SHP77 (cell line): ENCODE measurements at regions not wholly inside any gene's neighbourhood (a gene's known extent, or its start where the extent isn't known, plus 50 kb on each side); places are given as distances from the start of the nearest gene placed in this dataset.

Experiments used
- DNase-seq, 2 experiments: peaks; one replicate each; lab custom pipeline; 2025; lab: John Stamatoyannopoulos, UW

DNA sequence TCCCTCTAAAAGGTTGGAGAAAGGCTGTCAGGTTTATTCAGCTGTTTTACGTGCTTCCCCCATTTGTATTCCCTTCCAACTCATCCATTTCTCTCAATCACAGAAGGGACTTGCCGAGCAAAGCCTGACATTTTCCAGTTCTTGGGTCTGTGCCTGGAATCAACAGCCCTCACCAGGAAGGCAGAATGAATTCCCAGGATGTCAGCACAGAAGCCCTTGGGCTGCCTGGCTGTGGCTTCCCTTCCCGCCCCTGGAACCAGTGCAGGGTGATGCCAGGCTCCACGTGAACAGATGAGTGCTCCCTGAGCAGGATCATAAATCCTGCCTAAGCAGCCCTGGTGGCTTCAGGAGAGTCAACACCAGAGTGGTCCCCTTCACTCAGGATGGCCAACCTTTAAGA, 86.1 kb upstream of the CD83 start:
- no peak for DNase-seq

DNA sequence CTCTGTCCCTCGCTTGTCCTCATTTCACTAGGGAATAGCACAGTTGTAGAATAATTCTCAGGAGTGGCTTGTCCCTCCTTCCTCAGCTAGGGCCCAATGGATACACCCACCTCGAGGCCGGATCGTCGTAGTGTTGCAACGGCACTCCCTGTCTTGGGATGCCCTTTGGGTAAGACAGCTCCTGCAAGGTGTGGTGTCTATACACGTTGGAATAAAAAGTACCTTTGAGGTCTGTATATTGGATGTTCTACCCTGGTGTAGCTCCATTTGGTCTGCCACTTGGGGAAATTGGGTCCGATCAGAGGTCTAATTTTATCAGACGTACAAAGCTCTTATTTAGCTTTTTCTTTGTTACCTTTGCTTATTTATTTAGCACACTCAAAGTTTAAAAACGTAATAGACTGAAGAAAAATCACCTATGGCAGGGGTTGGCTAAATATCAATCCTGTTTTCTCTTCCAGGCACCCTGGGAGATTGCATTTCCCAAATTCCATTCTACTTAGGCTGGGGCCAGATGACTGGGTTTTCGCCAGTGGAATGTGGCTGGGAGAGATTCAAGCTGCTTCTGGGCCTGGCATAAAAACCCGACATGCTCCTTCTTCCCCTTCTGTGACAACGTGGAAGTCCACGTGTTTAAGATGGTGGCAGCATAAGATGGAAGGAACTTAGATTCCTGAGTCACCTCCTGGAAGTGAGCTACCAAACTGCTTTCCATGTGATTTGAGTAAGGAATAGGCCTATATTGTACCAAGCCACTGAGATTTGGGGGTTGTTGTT, 82.3 kb upstream of the CD83 start:
- no peak for DNase-seq

DNA sequence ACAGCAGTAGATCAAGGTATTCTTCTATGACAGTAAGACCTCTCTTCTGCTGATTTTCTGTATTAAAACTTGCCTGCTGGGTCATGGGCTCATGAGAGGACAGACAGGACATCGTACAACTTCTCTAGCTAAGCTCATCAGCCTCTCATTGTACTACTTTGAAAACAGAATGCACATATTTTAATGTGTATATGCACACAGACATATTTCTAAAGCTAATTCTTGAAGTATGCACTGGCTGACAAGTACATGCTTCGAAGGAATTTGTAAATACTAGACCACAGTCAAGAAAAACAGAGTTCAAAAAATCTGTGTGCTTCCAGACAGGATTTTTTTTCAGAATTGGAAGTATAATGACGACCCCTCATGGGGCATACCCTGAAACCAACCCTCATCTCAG, 81.7 kb upstream of the CD83 start:
- DNase-seq, result no peak

DNA sequence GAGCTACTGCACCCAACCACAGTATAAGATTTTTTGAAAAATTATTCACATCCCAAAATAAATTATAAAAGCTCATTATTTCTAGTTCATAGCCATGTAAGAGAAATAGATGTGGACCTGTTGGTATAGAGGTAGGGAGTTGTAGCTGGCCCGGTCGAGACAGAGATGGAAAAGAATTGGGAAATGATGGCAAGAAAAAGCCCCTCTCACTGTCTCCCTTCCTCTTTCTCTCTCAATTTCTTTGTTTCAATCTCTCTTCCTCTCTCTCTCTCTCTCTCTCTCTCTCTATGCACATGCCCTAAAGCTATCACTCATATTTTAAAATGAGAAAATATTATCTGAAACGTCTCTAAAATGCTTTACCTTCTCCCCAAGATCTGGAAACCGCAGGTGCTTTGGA, 80.7 kb upstream of the CD83 start:
- DNase-seq, result no peak

DNA sequence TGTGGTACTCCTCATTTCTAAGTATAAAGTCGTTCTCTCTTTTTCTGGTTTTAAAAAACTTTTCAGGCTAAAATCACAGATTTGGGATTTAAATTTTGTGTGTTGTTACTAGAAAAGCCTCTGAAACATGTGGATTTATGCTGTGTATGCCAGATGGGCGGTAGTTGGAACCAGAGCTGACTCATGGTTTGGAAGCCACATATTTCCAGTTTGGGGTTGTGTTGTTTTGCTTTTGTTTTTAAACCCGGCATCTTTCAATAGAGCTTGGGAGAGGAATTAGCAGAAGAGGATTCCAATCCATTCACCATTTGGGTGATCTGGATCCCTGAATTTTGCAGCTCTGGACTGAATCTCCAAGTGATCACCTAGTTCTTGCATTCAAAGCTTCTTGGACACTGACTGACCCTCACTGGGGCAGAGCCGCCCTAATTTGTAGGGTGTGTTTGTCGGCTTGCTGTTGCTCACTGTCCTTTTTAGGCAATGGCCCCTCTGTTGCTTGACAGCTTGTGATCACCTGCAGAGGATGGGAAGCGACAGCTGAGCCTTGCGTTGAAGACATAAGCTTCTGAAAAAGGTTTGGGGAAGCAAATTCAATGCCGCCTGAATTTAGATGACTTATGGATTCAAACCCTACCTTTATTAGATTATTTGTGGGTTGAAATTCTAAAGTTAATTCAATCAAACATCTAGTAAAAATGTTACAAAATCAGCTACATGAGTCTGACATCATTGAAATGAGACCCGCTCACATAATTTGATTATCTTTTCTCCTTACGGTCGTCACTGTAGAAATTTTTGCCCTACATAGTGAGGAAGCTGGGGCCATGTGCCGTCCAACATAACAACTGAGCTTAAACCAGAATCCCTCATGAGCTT, 79.9 kb upstream of the CD83 start:
- no peak for DNase-seq

DNA sequence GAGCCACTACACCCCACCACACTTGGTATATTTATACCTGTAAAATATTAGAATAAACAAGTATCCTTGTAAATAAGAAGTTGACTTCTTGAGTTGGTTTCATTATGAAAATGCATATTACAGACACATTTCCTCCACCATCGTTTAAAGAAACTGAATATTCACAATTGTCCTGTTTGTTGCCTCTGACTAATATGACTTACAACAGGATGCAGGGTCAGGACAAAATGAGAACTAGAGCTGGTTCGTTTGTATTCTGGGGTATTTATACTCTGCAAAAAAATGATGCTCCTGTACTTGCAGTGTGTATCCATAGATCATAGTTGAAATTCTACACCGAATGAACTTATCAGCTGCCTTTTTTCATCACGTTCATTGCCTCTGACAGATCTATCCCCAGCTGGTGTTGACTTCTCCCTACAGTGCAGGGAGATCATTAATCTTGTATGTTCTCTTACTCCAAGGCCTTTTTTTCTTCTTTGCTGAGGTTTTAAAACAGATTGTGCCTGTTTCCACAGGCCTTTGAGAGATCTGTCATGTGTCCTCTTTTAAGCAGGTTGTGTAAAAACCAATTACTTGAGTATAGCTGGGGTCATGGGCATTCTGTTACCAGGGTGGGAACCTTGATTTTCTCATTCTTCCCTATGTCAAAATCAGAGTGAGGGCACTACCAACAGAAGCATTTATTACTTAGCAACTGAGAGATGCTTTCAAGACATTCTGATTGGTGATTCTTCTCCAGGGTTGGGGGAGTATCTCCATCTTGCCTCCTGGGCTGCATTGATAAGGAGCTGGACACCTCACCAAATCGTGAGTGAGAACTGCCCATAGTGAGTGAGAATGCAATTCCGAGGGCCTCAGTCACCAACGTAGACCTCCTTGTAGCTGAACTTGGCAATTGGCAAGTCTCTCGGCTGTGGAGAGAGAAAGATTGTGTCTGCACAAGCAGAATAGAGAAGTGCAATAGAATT, 78.8 kb upstream of the CD83 start:
- no peak for DNase-seq

DNA sequence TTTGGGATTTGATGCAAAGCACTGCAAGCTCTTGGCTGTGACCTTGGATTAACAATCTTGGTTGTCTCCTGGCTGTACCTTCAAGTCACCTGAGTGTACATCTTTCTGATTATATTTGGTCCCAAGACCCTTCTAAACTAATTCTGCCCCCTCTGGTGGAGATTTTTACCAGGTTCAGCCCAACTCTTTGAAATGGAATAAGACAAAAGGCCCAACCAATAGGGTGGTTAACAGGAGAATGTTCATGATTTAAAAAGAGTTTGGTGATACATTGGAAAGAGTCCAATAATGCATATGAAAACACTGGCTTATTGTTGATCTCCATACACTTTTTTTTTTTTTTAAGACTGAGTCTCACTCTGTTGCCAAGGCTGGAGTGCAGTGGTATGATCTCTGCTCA, 77.5 kb upstream of the CD83 start:
- DNase-seq, result no peak

DNA sequence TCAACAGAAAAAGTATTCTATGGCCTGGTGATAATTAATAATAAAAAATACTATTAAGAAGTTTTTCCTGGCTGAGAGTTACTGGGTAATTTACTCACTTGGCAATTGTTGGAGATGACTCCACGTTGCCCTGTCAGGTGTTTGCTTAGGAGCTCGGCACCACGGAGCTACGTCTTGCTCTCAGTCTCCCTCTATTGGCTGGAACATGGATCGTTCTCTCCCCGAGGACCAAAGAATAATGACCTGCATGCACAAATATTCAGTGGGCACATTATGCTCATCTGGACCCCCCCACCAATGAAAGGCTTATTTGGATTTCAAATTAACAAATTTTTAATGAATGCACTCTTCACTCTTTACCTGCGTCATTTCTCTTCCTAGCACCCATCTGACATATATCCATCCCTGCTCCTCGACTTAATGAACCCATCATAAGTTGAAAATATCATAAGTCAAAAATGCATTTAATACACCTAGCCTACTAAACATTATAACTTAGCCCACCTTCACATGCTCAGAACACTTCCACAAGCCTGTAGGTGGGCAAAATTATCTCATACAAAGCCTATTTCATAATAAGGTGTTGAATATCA, 71.0 kb upstream of the CD83 start:
- DNase-seq, result peak; percentile 10 to 31

DNA sequence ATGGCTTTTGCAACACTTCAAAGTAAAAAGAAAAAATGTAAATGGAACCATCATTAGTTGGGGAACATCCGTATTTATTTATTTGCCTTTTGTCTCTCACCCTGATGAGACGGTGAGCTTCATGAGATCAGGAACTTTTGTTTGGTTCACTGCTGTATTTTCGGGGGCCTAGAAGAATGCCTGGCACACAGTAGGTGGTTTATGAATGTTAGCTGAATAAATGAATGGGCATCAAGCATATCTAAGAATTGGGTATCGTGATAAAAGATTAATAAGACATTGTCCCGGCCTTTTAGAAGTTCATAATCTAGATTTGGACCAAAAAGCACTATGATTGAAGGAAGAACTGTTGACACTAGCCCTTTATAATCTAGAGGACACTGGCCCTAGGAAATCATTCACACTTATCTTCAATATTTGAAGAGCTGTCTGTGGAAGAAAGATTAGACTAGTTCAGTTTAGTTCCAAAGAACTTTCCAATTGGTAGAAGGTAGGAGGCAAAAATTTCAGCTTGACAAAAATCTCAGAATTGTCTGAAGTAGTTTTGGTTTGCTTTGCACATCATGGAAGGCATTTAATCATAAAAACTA, 70.3 kb upstream of the CD83 start:
- no peak for DNase-seq

DNA sequence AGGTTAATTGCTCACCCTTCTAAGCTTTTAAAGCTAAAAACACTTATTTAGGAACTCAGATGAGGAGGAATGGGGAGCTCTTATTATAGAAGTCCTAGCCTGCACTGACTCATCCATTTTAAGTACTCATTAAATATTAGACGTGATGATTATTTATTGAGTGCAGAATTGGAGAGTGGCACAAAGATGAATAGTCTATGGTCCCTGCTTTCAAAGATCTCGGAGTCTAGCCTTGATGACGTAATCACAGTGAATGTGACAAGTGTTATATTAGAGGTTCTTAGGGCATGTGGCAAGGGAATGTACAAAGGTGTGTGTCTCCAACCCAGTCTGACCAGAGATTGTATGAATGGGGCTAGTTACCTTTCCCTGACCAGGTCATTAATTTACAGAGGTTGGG, 68.7 kb upstream of the CD83 start:
- DNase-seq, result no peak

DNA sequence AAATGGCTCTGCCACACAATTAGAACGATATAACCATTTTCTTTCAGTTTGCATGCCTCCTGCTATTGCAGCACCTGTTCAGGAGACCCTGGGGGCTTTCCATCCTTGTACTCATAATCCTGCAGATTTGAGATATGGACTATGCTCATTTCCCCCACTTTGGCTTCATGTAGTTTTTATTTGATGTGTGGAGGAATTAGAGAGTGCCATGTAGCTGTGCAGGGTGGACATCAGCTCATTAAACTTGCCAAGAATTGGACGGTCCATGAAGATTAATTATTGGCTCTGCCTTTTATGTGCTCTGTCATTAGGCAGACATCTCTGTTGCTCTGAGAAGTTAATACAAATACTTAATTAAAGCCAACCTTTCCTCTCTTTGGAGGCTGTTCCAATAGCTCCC, 66.2 kb upstream of the CD83 start:
- DNase-seq, result no peak

DNA sequence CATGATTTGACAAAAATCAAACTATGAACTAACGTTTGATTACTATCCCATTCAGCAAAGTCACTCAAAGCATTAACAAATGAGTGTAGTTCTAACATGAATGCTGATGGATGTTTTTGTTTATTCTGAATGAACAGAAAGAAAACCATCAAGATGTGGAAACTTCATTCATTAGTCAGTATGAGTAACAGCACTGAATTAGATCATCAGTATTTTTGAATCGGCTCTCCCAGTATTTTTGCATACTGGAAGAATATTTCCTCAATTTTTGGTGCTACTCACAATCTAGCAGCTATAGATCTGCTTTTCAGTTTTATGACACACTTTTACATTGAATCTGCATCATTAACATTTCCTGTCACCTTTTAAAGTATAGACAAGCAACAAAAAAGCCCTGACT, 63.8 kb upstream of the CD83 start:
- DNase-seq, result no peak

DNA sequence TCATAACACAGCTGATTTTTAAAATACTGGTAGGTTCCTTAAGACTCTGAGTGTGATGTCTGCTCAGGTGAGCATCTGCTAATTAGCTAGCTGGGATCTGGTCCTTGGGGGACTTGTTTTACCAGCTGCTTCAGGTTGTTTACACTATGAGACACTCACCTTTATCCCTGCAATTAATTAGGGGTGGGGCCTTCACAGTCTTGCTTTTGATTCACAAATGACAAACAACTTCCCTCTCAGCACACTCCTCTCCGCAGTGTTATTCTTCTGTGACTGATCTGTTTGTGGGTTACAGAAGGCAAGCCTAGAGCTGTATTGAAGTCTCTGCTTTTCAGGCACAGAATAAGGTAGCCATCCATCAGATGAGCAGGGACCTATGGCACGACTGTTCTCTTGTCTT, 62.0 kb upstream of the CD83 start:
- DNase-seq, result peak; percentile 79 to 80

DNA sequence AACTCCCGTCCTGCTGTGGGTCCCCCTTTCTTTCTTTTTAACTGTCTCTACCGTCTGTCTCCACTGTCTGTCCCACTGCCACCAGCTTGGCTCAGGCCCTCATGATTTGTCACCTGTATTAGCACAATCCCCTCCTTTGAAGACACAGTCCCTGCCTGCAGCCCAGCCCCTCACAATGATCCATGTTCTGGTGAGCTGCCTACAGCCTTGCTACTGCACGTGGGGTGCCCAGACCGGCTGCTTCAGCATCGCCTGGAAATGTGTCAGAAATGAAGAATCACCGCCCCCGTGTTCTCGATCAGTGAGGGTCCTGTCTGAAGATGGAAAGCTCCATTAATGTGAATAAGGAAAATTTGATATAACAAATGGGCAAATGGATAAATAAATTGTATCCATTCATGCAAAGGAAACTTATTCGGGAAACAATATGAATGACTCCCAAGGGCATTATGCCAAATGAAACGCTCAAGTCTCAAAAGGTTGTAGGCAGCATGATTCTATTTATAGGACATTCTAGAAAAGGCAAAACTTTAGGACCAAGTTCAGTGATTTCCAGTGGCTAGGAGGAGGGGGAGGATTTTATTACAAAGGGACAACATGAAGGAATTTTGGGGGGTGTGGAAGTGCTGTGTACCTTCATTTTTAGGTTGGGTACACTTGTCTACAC, 59.4 kb upstream of the CD83 start:
- DNase-seq, result no peak

DNA sequence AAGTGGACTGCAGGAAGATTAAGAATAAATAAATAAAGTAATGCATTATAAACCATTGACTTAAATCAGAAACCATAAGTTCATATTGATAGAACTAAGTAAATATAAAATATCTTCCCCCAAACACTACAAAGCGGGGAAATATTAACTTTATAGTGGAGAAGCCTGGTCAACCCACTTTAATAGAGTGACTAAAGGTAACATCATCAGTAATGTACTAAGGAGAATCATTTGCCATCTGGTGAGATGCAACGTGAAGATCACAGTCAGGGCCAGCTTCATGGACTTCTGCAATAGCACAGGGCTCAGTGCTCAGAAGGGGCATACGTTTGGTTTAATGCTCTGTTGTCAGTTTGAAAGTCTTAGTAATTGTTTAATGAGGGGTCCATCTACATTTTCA, 58.8 kb upstream of the CD83 start:
- DNase-seq, result no peak

DNA sequence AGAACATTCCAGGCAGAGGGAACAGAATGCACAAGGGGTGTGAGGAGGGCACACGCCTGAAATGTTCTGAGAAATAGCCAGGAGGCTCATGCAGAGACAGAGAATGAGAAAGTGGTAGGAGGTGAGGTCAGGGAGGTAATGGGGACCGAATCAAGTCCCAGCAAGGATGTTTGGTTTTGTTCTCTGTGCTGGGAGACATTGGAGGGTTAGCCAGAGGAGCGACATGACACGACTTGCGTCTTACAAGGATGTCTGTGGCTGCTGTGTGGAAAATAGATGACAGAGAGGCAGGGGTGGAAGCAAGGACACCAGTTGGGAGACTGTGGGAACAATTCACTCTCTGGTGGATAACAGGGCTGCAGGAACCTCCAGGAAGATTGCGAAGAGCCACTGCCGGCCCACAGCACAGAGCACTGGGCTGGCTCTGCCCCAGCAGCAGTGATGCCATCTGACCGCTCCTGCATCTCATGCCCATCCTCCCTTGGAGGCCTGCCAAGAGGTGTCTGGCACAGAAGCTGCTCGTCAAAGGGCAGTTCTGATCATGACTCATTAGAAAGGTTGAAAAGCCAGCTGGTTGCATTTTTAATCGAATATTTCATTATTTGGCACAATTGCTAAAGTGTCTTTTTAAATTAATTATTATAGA, 57.7 kb upstream of the CD83 start:
- DNase-seq, result peak; percentile 60 to 77

DNA sequence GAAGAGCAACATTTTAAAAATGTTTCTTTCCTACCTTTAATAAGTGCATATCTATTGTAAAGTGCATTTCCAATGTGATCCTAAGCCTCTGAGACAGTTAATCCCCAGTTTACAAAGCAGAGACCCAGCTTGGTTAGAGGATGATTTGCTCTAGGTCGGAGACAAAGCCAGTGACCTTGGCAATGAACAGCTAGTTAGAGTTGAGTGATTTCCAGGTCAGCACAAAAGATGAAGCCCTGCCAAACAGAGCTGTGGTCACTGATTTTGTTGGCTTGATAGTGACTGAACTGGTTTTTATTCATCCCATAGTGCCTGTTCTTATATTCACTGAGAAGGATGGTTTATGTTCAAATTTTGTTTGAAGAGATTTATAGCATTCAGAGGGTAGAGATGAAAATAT, 56.6 kb upstream of the CD83 start:
- no peak for DNase-seq

DNA sequence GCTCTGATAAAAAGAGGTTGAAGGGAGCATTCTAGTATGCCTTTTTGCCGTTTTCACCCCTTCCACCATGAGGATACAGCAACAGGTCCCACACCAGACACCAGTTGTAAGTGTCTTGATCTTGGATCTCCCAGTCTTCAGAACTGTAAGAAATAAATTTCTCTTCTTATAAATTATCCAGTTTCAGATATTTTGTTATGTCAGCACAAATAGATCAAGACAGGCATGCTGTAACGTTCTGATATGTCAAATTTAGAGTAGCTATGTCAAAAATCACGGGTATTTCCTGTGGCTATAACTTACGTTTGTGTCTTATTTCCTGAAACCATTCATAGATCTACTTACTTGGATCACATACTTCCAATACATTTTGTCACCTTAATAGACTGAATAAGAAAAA, 55.9 kb upstream of the CD83 start:
- no peak for DNase-seq

DNA sequence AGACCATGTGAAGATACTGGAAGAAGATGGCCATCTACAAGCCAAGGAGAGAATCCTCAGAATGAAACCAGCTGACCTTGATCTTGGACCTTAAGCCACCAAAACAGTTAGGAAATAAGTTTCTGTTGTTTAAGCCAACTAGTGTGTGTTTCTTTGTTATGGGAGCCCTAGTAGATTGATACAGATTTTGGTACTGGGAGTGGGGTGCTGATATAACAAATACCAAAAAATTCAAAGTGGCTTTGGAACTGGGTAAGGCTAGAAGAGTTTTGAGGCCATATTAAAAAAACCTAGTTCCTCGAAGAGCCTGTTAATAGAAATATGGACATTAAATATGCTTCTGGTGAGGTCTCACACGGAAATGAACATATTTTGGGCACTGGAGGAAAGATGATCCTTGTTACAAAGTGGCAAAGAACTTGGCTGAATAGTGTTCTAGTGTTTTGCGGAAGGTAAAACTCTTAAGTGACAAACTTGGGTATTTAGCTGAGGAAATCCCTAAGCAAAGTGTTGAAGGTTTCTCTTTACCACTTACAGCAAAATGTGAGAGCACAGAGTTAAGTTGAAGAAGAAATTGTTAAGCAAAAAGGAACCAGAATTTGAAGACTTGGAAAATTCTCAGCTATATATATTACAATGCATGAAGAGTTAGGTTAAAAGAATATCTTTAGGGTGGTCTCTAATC, 55.1 kb upstream of the CD83 start:
- DNase-seq, result no peak

DNA sequence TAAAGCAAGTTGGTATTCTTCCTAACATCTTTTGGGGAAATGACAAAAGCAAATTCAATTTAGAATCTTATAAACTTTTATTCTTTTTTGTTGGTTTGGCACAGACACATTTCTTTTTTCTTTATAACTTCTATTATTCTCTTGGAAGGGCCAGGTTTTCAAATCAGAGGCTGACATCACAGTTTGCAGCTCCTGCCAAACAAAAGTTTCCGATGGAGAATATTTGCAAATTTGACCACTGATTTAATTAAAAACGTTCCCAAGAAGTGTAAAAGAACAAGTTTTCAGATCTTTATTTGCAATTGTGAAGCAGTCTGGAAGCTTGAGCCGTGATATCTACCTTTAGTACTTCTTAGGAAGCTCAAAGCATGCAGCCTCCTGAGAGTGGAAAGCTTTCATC, 53.8 kb upstream of the CD83 start:
- no peak for DNase-seq
